ENCODE measurements at regions not wholly inside any gene's neighbourhood (a gene's known extent, or its start where the extent isn't known, plus 50 kb on each side); places are given as distances from the start of the nearest gene placed in this dataset.

- Histone ChIP-seq H3K4me1 (ENCODE audit: insufficient read depth) (peaks cover 28% of the 10 kb centered on the region), H3K4me3 (no peak overlapping the region), H3K9me2 (ENCODE audit: insufficient read depth) (no peaks in the 10 kb centered on the region), H4K20me1 (replicated peaks; ENCODE audit: insufficient read depth) (no peaks in the 10 kb centered on the region), H3K27ac (ENCODE audit: low read depth) (no peak overlapping the region), H3K79me2 (replicated peaks; ENCODE audit: insufficient read depth) (peaks cover 83% of the 10 kb centered on the region), H3K4me2 (no peak overlapping the region), H3F3A (replicated peaks; ENCODE audit: low read depth) (no peaks in the 10 kb centered on the region), H3K27me3 (ENCODE audit: insufficient read depth) (no peaks in the 10 kb centered on the region), H3K36me3 (ENCODE audit: insufficient read depth) (no peaks in the 10 kb centered on the region), H2AFZ (no peak overlapping the region)
- DNase-seq (ENCODE audit: low spot score) = no peak
- H3K27me3 Mint-ChIP-seq (ENCODE audit: insufficient read depth, low read depth, poor library complexity) = peaks cover 6% of the 10 kb centered on the region
- H3K4me1 Mint-ChIP-seq = peaks cover 42% of the 10 kb centered on the region
- ATAC-seq = no peak
- H3K4me3 Mint-ChIP-seq = no peak overlapping the region
- no peak for TF ChIP-seq POLR2AphosphoS5 (IDR thresholded peaks at IDR 0.05; ENCODE audit: low read depth)
- no peak for TF ChIP-seq ZNF331 (CRISPR knock-in tag; IDR thresholded peaks at IDR 0.05; ENCODE audit: low read depth)
- no peak for TF ChIP-seq EZH2 (IDR thresholded peaks at IDR 0.05; ENCODE audit: low read depth, unreplicated experiment)
- no peak for TF ChIP-seq JUNB (IDR thresholded peaks at IDR 0.05; ENCODE audit: unreplicated experiment)
- no peak for TF ChIP-seq CREB1 (CRISPR knock-in tag; IDR thresholded peaks at IDR 0.05; ENCODE audit: low read depth)
- TF ChIP-seq STAT1 (IDR thresholded peaks at IDR 0.05; ENCODE audit: unreplicated experiment) = no peak
- no peak for TF ChIP-seq ZNF114 (CRISPR knock-in tag; IDR thresholded peaks at IDR 0.05)
- no peak for TF ChIP-seq EZH2phosphoT487 (IDR thresholded peaks at IDR 0.05; ENCODE audit: unreplicated experiment)
- 0 out of 2 replicates have a peak overlapping the region, but pooled peaks have one; percentile 45 for H3K27ac Mint-ChIP-seq
- peaks cover 2% of the 10 kb centered on the region; the same call in 2 of the 3 replicates for H3K9me3 Mint-ChIP-seq
- peaks cover 10% of the 10 kb centered on the region for H3K36me3 Mint-ChIP-seq (ENCODE audit: low read depth)
Measured at GRCh38 chr6:144346719-144347447, 61.7 kb downstream of the UTRN start.

- Histone ChIP-seq H3K4me2 (no peak overlapping the region), H3F3A (replicated peaks; ENCODE audit: low read depth) (no peaks in the 10 kb centered on the region), H3K36me3 (ENCODE audit: insufficient read depth) (no peaks in the 10 kb centered on the region), H4K20me1 (replicated peaks; ENCODE audit: insufficient read depth) (no peaks in the 10 kb centered on the region), H3K4me3 (no peak overlapping the region), H3K27ac (ENCODE audit: low read depth) (no peak overlapping the region), H3K79me2 (replicated peaks; ENCODE audit: insufficient read depth) (peaks cover 83% of the 10 kb centered on the region), H3K27me3 (ENCODE audit: insufficient read depth) (no peaks in the 10 kb centered on the region), H3K4me1 (ENCODE audit: insufficient read depth) (peaks cover 28% of the 10 kb centered on the region), H3K9me2 (ENCODE audit: insufficient read depth) (no peaks in the 10 kb centered on the region), H2AFZ (no peak overlapping the region)
- H3K9me3 Mint-ChIP-seq = peaks cover 2% of the 10 kb centered on the region; the same call in 2 of the 3 replicates
- H3K36me3 Mint-ChIP-seq (ENCODE audit: low read depth) = peaks cover 10% of the 10 kb centered on the region
- no peak overlapping the region for H3K4me3 Mint-ChIP-seq
- H3K27me3 Mint-ChIP-seq (ENCODE audit: insufficient read depth, low read depth, poor library complexity) = peaks cover 6% of the 10 kb centered on the region
- DNase-seq (ENCODE audit: low spot score) (no peak), ATAC-seq (no peak)
- peaks cover 43% of the 10 kb centered on the region for H3K4me1 Mint-ChIP-seq
- H3K27ac Mint-ChIP-seq = peak overlapping the region; percentile 45; the same call in 1 of the 2 replicates
- TF ChIP-seq ZNF331 (CRISPR knock-in tag; IDR thresholded peaks at IDR 0.05; ENCODE audit: low read depth) (no peak), ZNF114 (CRISPR knock-in tag; IDR thresholded peaks at IDR 0.05) (no peak), NANOG (IDR thresholded peaks at IDR 0.05; ENCODE audit: borderline replicate concordance) (no peak), REST (IDR thresholded peaks at IDR 0.05; ENCODE audit: unreplicated experiment) (no peak), JUNB (IDR thresholded peaks at IDR 0.05; ENCODE audit: unreplicated experiment) (no peak), CREB1 (CRISPR knock-in tag; IDR thresholded peaks at IDR 0.05; ENCODE audit: low read depth) (no peak), EZH2 (IDR thresholded peaks at IDR 0.05; ENCODE audit: low read depth, unreplicated experiment) (no peak), ETS1 (IDR thresholded peaks at IDR 0.05) (no peak), POLR2AphosphoS5 (IDR thresholded peaks at IDR 0.05; ENCODE audit: low read depth) (no peak)
Measured at GRCh38 chr6:144347448-144347759, 62.3 kb downstream of the UTRN start.

Data from GM23338 (cell line).